Activated B cell treated with CpG ODN at 0.5 μM for 24 hours (primary cell): ENCODE measurements at regions not wholly inside any gene's neighbourhood (a gene's known extent, or its start where the extent isn't known, plus 50 kb on each side); places are given as distances from the start of the nearest gene placed in this dataset.

ENCODE experiments used
- ATAC-seq: fragments of 200-7000 bp; cut with Tn5 transposase; one replicate; pipeline ENCODE4 v1.10.0; 2021; ENCODE audit warnings: low read depth, mild to moderate bottlenecking, moderate library complexity
- CTCF ChIA-PET: fragments of 350-600 bp; sonication (Branson Sonifier 250); formaldehyde crosslinking; loops from one replicate; lab custom pipeline; 2021; ENCODE audit warnings: antibody characterized with exemption; lab: Charles Lee
- POLR2A ChIA-PET: fragments of 350-600 bp; sonication (Branson Sonifier 250); formaldehyde crosslinking; loops from one replicate; lab custom pipeline; 2021; ENCODE audit warnings: antibody characterized with exemption; lab: Charles Lee
- DNase-seq: peaks from one replicate; pipeline ENCODE4 v3.0.0; 2022
- H3K27ac Mint-ChIP-seq: one replicate; pipeline ENCODE4 v1.8.0; 2020; ENCODE audit warnings: mixed read lengths
- H3K27me3 Mint-ChIP-seq: one replicate; pipeline ENCODE4 v1.8.0; 2021; ENCODE audit warnings: mixed read lengths
- H3K36me3 Mint-ChIP-seq: one replicate; pipeline ENCODE4 v1.8.0; 2021; ENCODE audit warnings: low read depth, mixed read lengths
- H3K4me1 Mint-ChIP-seq: one replicate; pipeline ENCODE4 v1.8.0; 2021; ENCODE audit warnings: mixed read lengths
- H3K4me3 Mint-ChIP-seq: one replicate; pipeline ENCODE4 v1.8.0; 2020; ENCODE audit warnings: mild to moderate bottlenecking, mixed read lengths
- H3K9me3 Mint-ChIP-seq: one replicate; pipeline ENCODE4 v1.8.0; 2020; ENCODE audit warnings: mixed read lengths
- intact Hi-C: fragments of 100-400 bp; cut with micrococcal nuclease; formaldehyde crosslinking; loops from one replicate; pipeline ENCODE4 v1.15.1; 2024
- TF ChIP-seq, protein P1 (sequence below): fragments of 200-600 bp; IDR thresholded peaks from one replicate; pipeline ENCODE4 v1.8.0; 2022; ENCODE audit warnings: antibody characterized with exemption, mild to moderate bottlenecking

DNA sequence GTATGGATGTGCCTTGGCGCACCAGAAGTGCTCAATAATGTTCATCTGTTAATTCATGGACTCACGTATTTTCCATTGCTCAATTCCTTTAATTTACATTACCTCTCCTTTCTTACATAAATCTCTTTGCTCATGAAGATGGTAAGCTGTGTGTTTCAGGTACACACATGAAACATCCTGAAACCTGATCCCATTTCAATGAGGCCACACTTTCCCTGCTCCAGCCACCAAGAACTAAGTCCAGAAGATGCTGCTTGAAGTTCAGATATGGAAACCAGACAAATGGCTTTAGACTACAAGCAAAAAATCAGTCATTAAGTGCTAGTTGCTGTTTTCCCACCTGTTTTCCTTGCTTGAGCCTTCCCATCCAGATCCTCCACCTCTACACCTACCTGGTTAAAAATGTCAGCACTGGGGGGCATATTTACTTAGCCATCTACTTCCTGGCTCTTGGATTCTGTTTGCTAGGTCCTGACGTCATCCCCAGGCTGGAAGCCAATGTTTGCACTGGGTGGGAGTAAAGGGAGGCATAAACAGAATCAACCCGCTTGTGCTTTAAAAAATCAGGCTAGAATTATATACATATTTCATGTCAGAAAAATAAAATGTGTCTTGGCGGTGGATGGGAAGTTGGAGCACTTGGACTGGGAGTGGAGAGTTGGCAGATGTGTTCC is 309.7 kb downstream of the OSR1 start:
- Mint-ChIP-seq H3K36me3 (no peaks in the 10 kb centered on the region), H3K27ac (no peak overlapping the region)

DNA sequence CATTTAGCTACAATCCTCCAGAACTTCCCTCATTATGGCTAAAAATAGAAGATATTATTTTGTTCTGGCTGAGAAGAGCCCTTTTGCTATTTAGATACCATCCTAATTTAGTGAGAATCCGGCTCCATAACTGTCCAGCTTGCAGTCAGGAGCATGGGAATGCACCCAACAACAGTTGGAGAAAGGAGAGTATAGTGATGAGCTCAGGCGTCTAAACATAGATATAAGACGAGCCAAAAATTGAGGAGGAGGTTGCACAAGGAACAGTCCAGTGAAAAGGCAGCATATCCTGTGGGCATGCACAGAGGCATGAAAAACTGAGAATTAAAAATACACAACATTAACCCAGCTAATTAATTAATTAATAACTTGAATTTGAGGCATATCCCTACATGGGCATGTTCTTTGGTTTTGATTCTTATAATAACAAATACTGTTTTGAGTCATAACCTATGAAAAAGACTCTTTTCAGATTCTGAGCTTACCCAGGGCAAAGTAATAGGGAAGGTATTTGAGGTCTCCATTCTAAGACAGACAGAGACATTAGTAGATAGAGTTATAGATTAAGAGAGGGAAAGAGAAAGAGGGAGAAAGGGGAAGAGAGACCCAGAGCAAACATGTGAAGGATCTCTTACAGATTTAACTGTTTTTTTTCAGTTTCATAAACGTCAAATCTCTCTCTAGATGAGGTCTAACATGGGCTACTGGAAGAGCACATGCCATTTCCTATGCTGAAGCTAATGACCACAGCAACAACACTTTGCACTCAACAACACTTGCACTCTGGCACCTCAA is 311.2 kb downstream of the OSR1 start:
- Mint-ChIP-seq H3K27me3 (no peaks in the 10 kb centered on the region), H3K9me3 (no peaks in the 10 kb centered on the region), H3K4me3 (no peak overlapping the region), H3K4me1 (no peaks in the 10 kb centered on the region), H3K36me3 (no peaks in the 10 kb centered on the region), H3K27ac (no peak overlapping the region)
- DNase-seq = no peak
- intact Hi-C loops = no loop called here
- ChIA-PET POLR2A (no interaction called here), CTCF (no interaction called here)
- TF ChIP-seq, protein P1, sequence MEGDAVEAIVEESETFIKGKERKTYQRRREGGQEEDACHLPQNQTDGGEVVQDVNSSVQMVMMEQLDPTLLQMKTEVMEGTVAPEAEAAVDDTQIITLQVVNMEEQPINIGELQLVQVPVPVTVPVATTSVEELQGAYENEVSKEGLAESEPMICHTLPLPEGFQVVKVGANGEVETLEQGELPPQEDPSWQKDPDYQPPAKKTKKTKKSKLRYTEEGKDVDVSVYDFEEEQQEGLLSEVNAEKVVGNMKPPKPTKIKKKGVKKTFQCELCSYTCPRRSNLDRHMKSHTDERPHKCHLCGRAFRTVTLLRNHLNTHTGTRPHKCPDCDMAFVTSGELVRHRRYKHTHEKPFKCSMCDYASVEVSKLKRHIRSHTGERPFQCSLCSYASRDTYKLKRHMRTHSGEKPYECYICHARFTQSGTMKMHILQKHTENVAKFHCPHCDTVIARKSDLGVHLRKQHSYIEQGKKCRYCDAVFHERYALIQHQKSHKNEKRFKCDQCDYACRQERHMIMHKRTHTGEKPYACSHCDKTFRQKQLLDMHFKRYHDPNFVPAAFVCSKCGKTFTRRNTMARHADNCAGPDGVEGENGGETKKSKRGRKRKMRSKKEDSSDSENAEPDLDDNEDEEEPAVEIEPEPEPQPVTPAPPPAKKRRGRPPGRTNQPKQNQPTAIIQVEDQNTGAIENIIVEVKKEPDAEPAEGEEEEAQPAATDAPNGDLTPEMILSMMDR = no peak
- no peak for ATAC-seq

More for the DNA sequence above, 309.7 kb downstream of the OSR1 start:
- no peak for DNase-seq
- H3K9me3 Mint-ChIP-seq = no peaks in the 10 kb centered on the region
- TF ChIP-seq, protein P1 = no peak
- H3K4me3 Mint-ChIP-seq = no peak overlapping the region
- CTCF ChIA-PET = no interaction called here
- POLR2A ChIA-PET = no interaction called here
- H3K4me1 Mint-ChIP-seq = no peaks in the 10 kb centered on the region
- intact Hi-C loops = no loop called here
- no peak for ATAC-seq
- H3K27me3 Mint-ChIP-seq = no peaks in the 10 kb centered on the region

DNA sequence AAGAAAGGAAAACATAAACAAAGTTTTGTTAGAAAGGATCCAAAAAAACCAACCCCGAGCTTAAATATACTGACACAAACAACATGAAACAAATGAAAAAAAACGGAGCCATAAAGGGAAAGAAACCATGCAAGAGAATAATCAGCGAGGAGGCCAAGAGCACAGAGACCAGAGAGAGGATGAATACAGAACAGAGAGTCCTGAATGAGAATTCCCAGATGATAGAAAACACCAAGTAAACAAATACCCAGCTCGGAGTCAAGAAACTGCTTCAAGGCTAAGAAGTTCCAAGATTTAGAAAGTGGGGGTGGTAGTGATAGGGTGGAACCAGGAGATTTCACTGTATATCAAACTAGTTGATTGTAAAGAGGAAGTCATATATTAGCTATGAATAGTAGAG is 313.3 kb downstream of the OSR1 start:
- CTCF ChIA-PET = no interaction called here
- no peaks in the 10 kb centered on the region for H3K4me1 Mint-ChIP-seq
- H3K9me3 Mint-ChIP-seq = no peaks in the 10 kb centered on the region
- ATAC-seq (no peak), DNase-seq (no peak)
- no peak overlapping the region for H3K4me3 Mint-ChIP-seq
- TF ChIP-seq, protein P1 = no peak
- H3K36me3 Mint-ChIP-seq = no peaks in the 10 kb centered on the region
- intact Hi-C loops = no loop called here
- no peak overlapping the region for H3K27ac Mint-ChIP-seq
- H3K27me3 Mint-ChIP-seq = no peaks in the 10 kb centered on the region
- POLR2A ChIA-PET = no interaction called here

DNA sequence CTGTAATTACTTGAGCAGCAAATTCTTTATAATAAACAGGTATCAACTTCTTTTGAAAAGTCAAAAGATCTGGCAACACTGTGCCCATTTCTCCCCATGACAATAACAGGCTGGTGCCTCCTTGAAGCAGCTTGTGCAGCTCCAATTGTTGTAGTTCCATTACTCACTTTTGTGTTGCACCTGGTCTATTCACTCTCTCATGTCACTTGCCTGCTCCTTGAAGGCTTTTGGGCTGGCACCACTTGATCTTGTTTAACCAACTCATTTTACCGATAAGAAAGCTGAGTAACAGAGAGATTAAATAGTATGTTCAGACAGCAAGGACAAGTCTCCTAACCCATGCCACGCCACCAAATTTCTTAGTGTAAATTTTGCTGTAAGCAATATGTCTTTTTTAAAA is 314.5 kb downstream of the OSR1 start:
- intact Hi-C loops = no loop called here
- Mint-ChIP-seq H3K36me3 (no peaks in the 10 kb centered on the region), H3K4me1 (no peaks in the 10 kb centered on the region), H3K4me3 (no peak overlapping the region), H3K27me3 (no peaks in the 10 kb centered on the region), H3K27ac (no peak overlapping the region), H3K9me3 (no peaks in the 10 kb centered on the region)
- TF ChIP-seq, protein P1 = no peak
- DNase-seq = no peak
- ChIA-PET POLR2A (no interaction called here), CTCF (no interaction called here)
- no peak for ATAC-seq

DNA sequence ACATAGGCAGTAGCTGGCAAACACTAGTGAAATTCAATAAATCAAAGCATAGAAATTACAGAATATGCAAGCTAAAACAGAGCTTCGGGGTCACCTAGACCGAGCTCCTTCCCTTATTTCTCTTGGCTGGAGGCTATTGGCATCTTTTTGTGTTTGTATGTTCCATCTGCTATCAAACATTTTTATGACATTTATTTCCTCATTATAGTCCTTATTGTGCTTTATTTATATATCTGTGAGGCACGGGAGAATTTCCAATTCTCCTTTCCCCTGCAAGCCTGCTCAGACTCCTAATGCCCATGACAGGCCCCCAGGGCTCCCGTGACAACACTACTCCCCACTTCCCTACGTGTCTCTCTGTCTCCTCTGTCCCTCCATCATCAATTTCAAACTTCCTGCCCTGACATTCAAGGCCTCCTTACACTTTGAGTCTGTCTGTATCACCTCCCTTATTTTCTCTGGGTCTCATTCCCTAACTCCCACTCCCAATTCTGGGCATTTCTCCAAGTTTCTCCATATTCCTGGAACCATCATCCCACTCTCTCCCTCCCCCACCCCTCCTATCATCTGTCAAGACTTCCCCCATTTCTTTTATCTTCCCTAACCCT is 316.9 kb downstream of the OSR1 start:
- no peak overlapping the region for H3K4me3 Mint-ChIP-seq
- POLR2A ChIA-PET = no interaction called here
- no peaks in the 10 kb centered on the region for H3K27me3 Mint-ChIP-seq
- no peaks in the 10 kb centered on the region for H3K9me3 Mint-ChIP-seq
- CTCF ChIA-PET = no interaction called here
- intact Hi-C loops = no loop called here
- H3K27ac Mint-ChIP-seq = no peak overlapping the region
- H3K36me3 Mint-ChIP-seq = no peaks in the 10 kb centered on the region
- ATAC-seq (no peak), DNase-seq (no peak)
- TF ChIP-seq, protein P1 = no peak
- no peaks in the 10 kb centered on the region for H3K4me1 Mint-ChIP-seq
